HEK293 (cell line): ENCODE measurements at regions not wholly inside any gene's neighbourhood (a gene's known extent, or its start where the extent isn't known, plus 50 kb on each side); places are given as distances from the start of the nearest gene placed in this dataset.

ENCODE experiments used
- CTCF ChIP-seq: fragments of 450-650 bp; formaldehyde crosslinking; IDR thresholded peaks from 2 replicates; pipeline ENCODE4 v1.5.1; 2016; ENCODE audit warnings: missing biosample characterization, missing genetic modification characterization
- ZNF146 ChIP-seq: fragments of 450-650 bp; formaldehyde crosslinking; IDR thresholded peaks from 2 replicates; pipeline ENCODE4 v1.5.1; 2016; ENCODE audit warnings: missing biosample characterization, missing genetic modification characterization
- ZNF621 ChIP-seq: fragments of 450-650 bp; formaldehyde crosslinking; IDR thresholded peaks from 2 replicates; pipeline ENCODE4 v1.5.1; 2017; ENCODE audit warnings: missing biosample characterization, missing genetic modification characterization

DNA sequence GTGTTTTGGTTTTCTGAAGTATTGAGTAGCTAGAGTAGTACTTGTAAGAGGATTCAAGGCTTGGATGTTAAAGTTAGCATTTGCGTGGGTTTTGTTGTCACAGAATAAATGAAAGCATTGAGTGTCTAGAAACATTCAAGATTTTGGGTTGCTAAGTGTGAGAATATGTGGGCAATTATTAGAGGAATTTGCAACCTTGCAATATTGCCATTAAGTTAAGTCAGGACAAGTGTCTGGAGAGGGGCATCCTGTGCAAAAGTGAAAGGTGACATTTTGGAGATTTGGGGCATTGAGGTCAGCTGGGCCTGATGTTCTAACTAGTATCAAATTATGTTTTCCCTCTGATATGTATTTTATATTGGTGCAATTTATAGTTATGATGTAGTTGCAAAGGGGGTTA lies 533.9 kb upstream of the GRID2 start:
- TF ChIP-seq CTCF (tag by site-specific recombination) (no peak), ZNF621 (tag by site-specific recombination) (no peak), ZNF146 (tag by site-specific recombination) (no peak)
